Activated gamma-delta T cell treated with anti-CD3 and anti-CD28 coated beads, Interleukin-2, amount 50 U/mL, for 16 hours (primary cell): ENCODE measurements at regions not wholly inside any gene's neighbourhood (a gene's known extent, or its start where the extent isn't known, plus 50 kb on each side); places are given as distances from the start of the nearest gene placed in this dataset.

ENCODE experiments used
- DNase-seq: peaks from one replicate; pipeline ENCODE4 v3.0.0-alpha.2; 2020; ENCODE audit warnings: low read depth

GRCh38 chr14:98298481-98299244 lies 973.3 kb downstream of the BCL11B start:
- DNase-seq, result no peak

GRCh38 chr14:98301681-98302080 lies 970.3 kb downstream of the BCL11B start:
- DNase-seq, result no peak

GRCh38 chr14:98304574-98304973 lies 967.4 kb downstream of the BCL11B start:
- DNase-seq, result no peak

- DNase-seq, result no peak
Measured at GRCh38 chr14:98309591-98309990, 962.4 kb downstream of the BCL11B start.

GRCh38 chr14:98312006-98312405 lies 960.0 kb downstream of the BCL11B start:
- no peak for DNase-seq

- DNase-seq, result no peak
Measured at GRCh38 chr14:98321841-98322240, 950.2 kb downstream of the BCL11B start.

GRCh38 chr14:98323836-98324235 lies 948.2 kb downstream of the BCL11B start:
- no peak for DNase-seq

- DNase-seq, result no peak
Measured at GRCh38 chr14:98325761-98326160, 946.2 kb downstream of the BCL11B start.

GRCh38 chr14:98328496-98328895 lies 943.5 kb downstream of the BCL11B start:
- no peak for DNase-seq

- DNase-seq, result no peak
Measured at GRCh38 chr14:98334186-98334585, 937.8 kb downstream of the BCL11B start.

GRCh38 chr14:98341211-98341610 lies 930.8 kb downstream of the BCL11B start:
- no peak for DNase-seq

GRCh38 chr14:98345161-98345560 lies 926.8 kb downstream of the BCL11B start:
- no peak for DNase-seq

GRCh38 chr14:98347686-98348085 lies 924.3 kb downstream of the BCL11B start:
- DNase-seq, result no peak

GRCh38 chr14:98348505-98348904 lies 923.5 kb downstream of the BCL11B start:
- DNase-seq, result no peak

GRCh38 chr14:98350213-98350612 lies 921.8 kb downstream of the BCL11B start:
- no peak for DNase-seq

GRCh38 chr14:98364961-98365360 lies 907.0 kb downstream of the BCL11B start:
- DNase-seq, result no peak

- DNase-seq, result no peak
Measured at GRCh38 chr14:98366429-98366828, 905.6 kb downstream of the BCL11B start.

- no peak for DNase-seq
Measured at GRCh38 chr14:98368221-98368620, 903.8 kb downstream of the BCL11B start.

- DNase-seq, result no peak
Measured at GRCh38 chr14:98368916-98369315, 903.1 kb downstream of the BCL11B start.

GRCh38 chr14:98369344-98369743 lies 902.7 kb downstream of the BCL11B start:
- no peak for DNase-seq

- no peak for DNase-seq
Measured at GRCh38 chr14:98370352-98370751, 901.6 kb downstream of the BCL11B start.

- no peak for DNase-seq
Measured at GRCh38 chr14:98371141-98371540, 900.9 kb downstream of the BCL11B start.

- no peak for DNase-seq
Measured at GRCh38 chr14:98374136-98374535, 897.9 kb downstream of the BCL11B start.

- no peak for DNase-seq
Measured at GRCh38 chr14:98375566-98375965, 896.4 kb downstream of the BCL11B start.
